Hippocampal formation (tissue), 2 donors: ENCODE measurements at regions not wholly inside any gene's neighbourhood (a gene's known extent, or its start where the extent isn't known, plus 50 kb on each side); places are given as distances from the start of the nearest gene placed in this dataset.
"Not testable (repeated sequence)": the region's sequence is repeated elsewhere in the genome, so short reads cannot be mapped to it uniquely, and the experiment has no call there.

Experiments used
- DNase-seq, 2 donors: peaks; one replicate each; lab custom pipeline; 2025; lab: John Stamatoyannopoulos, UW

DNA sequence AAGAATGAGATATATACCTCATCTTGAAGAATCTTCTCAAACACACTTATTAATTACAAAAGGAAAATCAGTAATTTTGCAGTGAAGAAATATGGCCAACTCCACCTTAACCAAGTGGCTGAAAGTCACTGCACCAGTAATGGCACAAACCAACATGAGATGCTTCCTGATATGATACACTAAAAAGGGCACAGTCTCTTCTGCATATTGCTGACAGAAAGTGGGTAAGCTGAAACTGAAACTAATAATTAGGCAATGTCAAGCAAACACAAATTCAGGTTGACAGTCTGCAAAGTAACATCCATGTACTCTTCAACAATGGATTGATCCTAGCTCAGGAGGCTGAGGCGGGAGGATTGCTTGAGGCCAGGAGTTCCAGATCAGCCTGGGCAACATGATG is 56.1 kb downstream of the ZNF22 start:
- not testable (repeated sequence) for DNase-seq

DNA sequence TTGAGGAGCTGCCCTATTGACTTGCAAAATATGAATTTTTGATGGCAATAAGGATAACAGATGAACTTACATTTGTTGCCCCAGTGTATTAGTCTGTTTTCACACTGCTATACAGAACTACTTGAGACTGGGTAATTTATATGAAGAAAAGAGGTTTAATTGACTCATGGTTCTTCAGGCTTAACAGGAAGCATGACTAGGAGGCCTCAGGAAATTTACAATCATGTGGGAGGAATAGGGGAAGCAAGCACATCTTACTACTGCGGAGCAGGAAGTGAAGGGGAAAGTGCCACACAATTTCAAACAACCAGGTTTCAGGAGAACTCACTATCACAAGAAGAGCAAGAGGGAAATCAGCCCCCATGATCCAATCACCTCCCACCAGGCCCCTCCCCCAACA is 57.9 kb downstream of the ZNF22 start:
- no peak for DNase-seq

DNA sequence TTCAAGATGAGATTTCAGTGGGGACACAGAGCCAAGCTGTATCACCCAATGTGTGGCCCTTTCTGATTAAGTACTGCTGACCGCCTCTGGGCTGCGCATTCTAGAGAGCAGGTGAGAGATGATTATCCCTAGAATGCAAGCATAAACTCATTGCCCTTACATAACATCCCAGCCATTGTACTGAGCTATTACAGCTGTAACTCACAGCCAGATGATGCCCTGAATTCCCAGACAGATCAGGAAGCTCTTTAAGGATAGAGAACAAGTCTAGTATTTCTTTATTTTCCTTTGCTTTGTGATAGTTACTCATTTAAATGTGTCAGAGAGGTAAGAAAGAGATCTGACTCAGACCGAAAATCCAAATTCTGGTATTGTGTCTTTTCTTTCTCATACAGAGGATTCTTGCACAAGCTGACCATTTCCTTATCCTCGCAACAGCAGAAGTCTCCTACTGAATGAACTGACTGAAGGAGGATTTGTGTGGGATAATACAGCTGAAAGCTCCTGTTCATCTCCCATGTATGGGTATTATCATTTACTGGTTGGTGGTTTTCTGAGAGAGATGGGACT is 58.4 kb downstream of the ZNF22 start:
- no peak for DNase-seq

DNA sequence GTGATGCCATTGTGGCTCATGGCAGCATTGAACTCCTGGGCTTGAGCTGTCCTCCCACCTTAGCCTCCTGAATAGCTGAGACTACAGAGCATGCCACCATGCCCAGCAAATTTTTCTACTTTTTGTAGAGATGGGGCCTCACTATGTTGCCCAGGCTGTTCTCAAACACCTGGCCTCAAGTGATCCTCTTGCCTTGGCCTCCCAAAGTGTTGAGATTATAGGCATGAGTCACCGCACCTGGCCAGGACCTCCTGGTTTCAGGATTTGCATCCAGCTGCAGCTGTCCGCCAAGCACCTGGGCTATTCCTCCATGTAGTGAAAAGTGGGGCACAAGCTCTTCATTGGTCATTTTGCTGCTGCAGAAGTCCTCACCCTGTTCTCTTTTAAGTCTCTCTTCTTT is 58.9 kb downstream of the ZNF22 start:
- no peak for DNase-seq

DNA sequence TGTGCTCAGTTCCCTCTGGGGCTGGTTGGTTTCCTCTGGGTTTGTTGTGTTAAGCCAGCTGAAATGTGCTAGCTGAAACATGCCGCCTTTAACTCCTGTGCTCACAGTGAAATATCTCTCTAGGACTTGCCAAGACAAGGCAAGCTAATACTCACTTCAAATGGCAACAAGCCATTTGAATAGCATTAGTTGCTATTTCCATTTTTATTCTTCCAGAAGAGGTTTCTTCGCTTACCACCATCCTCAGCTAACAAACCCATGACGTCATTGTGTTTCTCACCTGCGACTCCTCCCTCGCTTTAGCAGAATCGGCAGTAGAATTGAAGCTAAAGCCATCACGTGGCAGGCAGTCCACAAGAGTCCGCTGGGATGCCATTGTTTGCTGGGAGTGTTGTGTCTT is 61.3 kb downstream of the ZNF22 start:
- DNase-seq, result no peak

DNA sequence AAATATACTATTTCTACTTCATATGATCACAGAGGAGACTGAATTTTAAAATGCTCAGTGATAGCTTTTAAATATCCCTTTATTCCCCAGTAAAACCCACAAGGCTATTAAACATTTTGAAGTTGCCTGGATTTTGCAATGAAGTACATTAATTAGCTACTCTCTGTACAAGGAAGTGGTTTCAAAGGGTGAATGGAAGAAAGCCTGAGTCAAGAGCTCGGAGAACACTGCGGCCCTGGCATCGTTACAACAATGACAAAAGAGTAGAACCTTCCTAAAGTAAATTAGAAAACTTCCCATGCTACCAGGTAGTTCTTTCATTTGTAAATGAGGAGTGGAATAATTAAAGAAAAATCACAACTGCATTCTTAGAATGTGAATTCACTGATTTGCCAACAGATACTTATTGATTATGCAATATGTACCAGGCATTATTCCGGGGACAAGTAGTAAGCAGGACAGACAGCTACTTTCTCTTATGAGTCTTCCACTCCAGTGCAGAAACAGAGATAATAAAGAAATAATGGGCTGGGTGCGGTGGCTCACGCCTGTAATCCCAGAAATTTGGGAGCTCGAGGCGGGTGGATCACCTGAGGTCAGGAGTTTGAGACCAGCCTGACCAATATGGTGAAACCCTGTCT is 63.0 kb downstream of the ZNF22 start:
- no peak for DNase-seq

DNA sequence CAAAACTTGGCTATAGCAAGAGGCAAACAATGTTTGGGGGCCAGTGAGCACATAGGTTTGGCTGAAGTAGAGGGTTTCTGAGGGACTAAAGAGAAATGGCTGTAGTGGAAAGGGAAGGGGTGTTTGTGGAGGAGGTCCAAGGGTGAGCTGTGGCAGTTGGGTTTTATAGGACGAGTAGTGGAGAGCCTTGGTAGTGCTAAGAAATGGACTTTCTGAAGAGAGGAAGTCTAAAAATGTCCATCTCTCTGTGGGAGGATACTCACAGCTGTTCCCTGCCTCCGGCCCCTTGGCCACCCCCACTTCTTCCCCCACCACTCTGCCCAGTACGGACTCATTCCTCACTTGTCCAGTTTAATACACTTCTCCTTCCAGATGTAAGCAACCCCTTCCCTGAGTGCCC is 64.3 kb downstream of the ZNF22 start:
- no peak for DNase-seq

DNA sequence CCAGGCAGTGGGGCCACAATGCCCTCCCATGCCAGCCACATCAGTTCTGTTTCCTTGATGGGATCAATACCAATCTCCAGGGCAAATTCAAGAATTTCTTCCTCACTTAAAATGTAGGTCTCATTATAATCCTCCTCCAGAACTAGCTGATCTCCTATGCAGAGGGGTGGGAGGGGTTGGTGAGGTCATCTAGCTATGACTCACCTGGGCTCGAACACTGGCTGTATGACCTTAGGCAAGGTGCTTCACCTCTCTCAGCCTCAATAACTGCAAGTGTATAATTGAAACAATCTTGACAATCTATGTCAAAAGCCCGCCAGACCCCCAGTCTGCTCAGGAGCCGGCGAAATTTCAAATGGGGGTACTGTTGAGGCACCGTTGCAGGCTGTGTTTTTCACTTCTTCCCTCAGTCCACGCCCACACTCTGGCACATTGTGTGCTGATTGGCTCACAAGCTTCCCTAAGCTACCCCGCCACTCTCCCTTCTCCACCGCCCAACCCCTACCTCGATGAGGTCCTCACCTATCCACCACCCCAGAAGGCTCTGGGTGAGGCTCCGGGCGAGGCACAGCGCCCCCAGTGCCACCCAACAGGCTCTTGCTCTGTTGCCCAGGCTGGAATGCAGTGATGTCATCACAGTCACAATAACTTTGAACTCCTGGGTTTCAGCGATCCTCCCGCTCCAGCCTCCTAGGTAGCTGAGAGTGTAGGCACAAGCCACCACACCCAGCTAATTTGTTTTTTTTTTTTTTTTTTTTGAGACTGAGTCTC is 70.5 kb downstream of the ZNF22 start:
- no peak for DNase-seq

DNA sequence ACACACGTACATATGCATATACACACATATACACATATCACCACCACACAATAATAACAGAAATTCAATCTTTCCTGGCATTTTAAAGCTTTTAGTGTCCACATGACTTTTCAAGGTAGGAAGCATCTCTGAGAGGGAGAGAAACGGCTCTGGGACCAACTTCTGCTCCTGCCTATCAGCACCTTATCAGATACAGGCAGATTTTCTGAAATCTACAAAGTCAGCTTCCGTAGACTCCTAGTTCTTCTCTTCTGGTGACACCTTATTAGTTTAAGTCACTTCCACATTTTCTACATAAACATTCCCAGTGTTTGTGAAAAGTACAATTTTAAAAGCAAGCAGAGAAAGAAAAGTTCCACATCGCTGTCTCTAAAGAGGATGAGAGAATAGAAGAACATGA is 74.5 kb downstream of the ZNF22 start:
- no peak for DNase-seq

DNA sequence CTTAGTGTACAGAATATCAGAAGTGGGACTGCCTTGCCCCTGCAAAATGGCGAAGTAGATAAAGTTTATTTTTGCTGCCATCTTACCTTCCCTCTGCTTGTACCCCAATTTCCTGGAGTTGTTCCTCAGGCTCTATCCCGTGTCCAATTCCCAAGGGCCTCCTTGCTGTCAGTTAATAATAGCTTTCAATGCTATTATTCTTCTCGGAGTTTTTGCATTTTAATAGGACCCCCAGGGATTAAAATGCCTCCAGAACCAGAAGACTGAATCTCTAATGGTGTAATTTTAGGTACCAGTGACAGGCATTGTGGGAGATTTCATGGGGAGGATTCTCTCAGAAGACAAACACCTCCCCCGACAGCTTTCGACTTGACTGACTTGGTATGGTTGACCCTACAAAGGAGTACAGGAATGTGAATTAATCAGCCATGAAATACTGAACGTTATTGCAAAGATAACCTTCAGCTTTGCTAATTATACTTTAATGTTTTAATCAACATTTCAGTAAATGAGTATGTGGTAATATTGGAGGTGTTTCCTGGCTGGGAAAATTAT is 75.2 kb downstream of the ZNF22 start:
- DNase-seq, result no peak

DNA sequence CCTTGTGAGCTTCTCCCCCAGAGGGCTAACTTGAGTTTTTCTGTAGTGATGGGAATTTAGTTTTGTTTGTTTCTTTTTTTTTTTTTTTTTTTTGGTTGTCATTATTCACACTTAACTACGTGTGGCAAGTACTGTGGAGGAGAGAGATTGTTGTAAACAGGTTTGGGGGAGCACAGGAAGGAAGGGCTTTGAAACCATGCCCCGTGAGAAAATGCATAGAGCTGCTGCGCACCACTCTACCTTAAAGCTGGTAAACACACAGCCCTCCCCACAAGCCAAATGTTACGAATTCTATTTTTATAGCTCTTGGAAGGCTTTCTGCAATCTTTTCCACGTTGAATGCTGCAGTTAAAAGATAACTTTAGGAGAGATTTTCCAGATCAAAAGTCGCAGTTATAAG is 76.2 kb downstream of the ZNF22 start:
- DNase-seq, result no peak

DNA sequence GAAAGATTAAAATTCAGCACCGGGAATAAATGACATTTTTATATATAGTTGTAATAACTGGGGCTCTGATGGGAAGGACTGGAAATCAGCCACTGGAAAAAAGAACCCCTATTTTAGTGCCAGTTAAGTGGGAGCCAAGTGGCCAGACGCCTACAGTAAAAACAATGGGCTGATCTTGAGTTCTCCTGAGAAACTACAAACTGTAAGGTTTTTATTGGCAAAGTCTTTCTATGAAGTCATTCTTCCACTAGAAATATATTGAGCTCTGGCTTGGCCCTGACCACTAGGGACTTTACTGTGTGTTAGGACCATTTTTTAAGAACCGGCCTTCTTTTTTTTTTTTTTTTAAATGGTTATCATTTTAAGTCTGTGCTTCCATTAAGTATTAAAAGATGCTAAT is 79.6 kb downstream of the ZNF22 start:
- DNase-seq, result no peak

DNA sequence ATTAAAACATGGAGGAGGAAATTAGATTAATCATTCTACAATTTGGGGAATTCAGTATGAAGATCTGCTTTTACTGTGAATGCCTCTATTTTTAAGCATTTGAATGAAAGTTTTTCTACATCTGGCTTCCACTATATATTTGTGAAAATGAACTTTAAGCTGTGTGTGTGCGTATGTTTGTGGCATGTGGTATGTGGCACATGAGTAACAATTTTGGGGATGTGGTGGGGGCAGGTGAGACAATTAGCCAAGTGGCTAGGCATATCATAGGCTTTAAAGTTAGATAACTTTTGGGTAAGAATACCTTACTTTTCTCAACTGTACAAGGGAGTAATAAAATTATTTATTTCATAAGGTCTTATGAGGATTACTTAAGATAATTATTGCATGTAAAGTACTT is 81.5 kb downstream of the ZNF22 start:
- no peak for DNase-seq

DNA sequence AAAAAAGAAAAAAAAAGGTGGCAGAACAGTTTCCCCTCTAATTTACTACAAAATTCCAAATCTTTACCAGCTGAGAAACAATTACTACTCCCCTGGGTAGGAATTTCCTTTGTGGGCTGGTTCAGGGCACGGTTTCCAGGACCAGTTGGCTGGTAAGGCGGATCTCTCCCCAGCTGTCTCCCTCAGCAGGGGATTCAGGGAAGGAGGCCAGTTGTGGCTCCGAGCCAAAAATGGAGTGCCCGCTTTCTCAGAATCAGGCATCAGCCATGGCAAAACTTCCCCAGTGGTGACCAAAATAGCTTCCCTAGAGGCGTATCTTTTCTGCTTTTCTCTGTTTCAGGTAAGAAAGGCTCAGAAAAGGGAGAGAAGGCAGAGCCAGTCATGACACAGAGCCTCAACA is 91.2 kb downstream of the ZNF22 start:
- DNase-seq, result peak in 1 of 2 donors; percentile 6

DNA sequence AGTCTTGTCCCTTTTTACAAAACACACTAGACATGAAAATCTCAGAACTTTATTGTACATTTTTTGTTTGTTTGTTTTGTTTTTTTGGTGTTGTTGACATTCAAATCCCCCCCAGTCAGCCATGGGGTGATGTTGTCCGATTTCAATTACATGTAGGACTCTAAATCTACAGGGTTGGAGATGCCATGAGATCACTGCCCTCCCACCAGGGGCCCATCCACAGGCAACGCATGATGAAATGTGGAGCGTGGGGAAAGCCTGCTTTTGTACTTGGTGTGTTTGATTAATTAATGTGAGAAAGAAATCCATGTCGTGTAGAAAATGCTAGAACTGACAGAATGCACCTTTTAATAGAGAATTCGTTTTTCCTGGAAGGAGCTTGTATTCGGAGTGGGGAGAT is 93.2 kb downstream of the ZNF22 start:
- DNase-seq, result no peak

DNA sequence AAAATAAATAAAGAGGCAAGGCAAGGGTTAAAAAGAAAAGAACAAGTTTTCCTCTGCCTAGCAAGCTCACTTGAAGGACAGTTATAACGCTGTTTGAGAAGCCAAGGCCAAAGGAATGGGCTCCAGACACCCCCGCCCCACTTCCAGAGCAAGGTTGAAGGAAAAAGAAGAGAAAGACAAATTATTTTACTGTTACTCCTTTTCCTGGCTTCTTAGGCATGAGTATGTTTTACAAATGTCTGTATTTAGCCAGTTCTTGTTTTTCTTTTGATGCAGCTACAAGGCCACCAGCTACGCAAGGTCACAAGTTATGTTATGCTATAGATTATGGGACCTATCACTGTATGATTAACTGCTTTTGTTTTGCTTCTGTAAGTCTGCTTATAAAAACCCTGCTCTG is 94.6 kb downstream of the ZNF22 start:
- DNase-seq, result no peak

DNA sequence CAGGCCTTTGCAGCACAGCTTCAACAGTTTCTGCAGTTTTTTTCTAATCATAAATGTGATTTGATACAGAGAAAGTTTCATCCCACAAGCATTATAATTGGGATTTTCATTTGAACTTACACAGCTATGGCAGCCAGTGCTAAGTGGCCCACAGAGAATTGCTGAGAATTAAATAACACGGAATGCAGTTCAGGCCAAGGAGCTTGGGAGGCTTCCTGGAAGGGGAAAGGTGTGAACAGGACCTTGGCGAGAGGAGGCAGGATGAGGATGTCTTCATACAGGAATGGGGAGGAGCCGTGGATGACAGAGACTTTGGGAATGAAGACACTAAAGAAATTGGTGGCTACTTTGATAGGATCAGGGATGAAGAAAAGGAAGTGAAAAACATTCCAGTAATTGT is 95.3 kb downstream of the ZNF22 start:
- no peak for DNase-seq

DNA sequence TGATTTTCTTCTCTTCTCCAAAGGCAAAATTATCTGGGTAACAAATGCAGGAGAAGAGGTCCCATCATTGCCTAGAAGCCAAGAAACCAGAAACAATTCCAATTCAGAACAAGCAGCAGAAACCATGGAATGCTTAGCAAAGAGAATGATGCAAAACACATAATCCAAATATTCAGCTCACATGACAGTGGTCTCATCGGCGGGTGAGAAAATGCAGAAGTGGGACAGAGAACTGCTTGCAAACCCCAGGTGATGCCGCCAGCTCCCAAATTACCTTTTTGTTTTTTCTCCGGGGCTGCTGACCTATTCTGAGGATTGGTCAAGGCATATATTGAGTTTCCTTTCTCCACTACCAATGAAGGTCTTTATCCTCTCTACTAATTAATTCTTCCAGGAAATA is 99.7 kb downstream of the ZNF22 start:
- no peak for DNase-seq

DNA sequence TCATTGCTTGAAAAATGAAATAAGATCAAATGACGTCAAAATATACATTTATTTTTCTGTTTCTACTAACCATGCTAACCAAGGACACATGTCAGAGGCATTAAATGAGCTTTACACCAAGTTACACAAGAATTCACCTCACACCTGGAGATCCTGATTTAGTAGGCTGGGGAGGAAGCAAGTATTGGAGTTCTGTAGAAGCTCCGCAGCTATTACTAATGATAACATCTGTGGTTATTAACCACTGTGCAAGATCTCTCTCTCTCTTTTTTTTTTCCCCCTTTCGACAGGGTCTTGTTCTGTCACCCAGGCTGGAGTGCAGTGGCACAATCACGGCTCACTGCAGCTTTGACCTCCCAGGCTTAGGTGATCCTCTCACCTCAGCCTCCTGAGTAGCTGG is 104.0 kb downstream of the ZNF22 start:
- DNase-seq, result no peak

DNA sequence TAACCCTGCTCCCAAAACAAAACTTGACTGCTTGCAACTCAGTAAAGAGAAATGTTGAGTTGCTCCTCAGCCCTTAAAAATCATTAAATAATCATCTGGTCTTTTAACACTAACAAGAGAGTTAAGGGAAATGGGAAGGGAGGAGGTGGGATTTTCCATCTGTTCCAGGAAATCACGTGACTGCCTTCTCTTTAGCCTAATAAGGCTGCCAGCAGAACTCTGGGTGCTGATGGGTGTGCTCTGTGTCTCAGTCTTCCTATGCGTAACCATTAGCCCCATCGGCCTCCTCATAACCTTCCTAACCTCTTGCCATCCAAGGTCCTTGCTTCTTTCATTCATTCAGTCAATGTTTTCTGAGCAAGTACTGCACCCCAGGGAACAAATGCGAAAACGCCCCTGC is 104.6 kb downstream of the ZNF22 start:
- DNase-seq, result not testable (repeated sequence)

DNA sequence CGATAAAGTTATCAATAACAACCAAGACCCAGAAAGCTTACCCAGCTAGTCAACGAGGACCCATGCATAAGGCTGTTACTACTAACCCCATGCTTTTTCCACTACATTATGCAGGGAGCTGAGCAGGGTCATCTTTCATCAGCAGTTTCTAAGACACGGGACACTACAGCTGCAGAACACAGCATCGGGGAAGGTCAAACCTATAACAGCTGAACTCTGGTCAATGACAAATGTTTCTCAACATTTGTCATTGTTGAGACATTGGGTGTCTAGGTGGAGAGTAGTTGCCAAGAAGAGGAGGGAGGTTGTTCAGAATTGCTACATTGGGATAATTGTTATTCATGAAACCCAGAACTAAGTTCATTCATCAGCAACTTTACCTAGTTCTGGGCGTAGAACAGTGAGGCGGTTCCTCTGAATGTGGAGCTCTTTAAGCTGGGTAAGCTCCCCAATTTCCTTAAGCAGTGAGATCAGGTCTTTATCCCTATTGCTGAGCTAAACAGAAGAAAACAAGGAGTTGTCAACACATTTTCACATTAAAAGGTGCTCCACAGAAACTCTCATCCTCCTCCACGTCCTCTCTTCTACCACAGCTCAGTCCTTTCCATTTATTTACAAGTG is 105.6 kb downstream of the ZNF22 start:
- no peak for DNase-seq

DNA sequence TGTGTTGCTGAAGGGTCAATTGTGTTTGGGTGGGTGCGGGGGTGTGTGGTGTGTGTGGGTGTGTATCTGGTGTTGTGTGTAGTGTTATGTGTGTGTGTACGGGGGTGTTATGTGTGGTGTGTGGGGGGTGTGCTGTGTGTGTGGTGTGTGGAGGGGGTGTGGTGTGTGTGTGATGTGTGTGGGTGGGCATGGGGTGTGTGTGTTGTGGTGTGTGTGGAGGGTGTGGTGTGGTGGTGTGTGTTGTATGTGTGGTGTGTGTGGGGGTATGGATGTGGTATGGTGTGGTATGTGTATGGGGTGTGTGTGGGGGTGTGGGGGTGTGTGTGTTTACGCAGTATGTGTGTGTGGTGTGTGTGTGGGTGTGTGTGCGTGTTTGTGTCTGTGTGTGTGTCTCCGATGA is 110.8 kb downstream of the ZNF22 start:
- DNase-seq, result no peak

DNA sequence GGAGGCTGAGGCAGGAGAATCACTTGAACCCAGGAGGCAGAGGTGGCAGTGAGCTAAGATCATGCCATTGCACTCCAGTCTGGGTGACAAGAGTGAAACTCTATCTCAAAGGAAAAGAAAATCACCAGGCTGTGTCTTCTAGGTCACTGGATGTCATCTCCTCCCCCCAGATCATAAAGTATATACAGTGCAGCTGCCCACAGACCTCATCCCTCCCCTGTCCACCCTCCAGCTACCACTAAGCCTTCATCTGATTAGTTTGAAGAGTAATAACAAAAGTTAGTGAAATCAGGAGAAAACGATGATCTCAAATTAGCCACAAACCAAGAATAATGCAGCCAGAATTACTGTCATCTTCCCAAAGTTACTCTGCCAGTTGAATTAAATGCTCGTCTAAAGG is 117.2 kb downstream of the ZNF22 start:
- DNase-seq, result not testable (repeated sequence)
